HG03378 (cell line): ENCODE measurements at regions not wholly inside any gene's neighbourhood (a gene's known extent, or its start where the extent isn't known, plus 50 kb on each side); places are given as distances from the start of the nearest gene placed in this dataset.
"Not testable (repeated sequence)": the region's sequence is repeated elsewhere in the genome, so short reads cannot be mapped to it uniquely, and the experiment has no call there.

Experiments
- ATAC-seq: cut with Tn5 transposase; IDR thresholded peaks from one replicate; pipeline ENCODE4 v1.9.1; 2021; ENCODE audit warnings: mild to moderate bottlenecking, moderate library complexity; ENCODE audit not compliant: unreplicated experiment

GRCh38 chr5:156019130-156019529 is 307.8 kb upstream of the SGCD start:
- no peak for ATAC-seq

- no peak for ATAC-seq
These were observed 307.3 kb upstream of the SGCD start for GRCh38 chr5:156019571-156020180.

GRCh38 chr5:156020647-156021046 is 306.3 kb upstream of the SGCD start:
- ATAC-seq, result no peak

GRCh38 chr5:156021866-156022265 is 305.1 kb upstream of the SGCD start:
- ATAC-seq, result no peak

- no peak for ATAC-seq
These were observed 301.3 kb upstream of the SGCD start for GRCh38 chr5:156025656-156026055.

GRCh38 chr5:156031181-156031580 is 295.8 kb upstream of the SGCD start:
- no peak for ATAC-seq

- no peak for ATAC-seq
These were observed 290.3 kb upstream of the SGCD start for GRCh38 chr5:156036640-156037039.

GRCh38 chr5:156037151-156037909 is 289.6 kb upstream of the SGCD start:
- no peak for ATAC-seq

GRCh38 chr5:156042726-156043125 is 284.2 kb upstream of the SGCD start:
- ATAC-seq, result no peak

- ATAC-seq, result no peak
These were observed 283.6 kb upstream of the SGCD start for GRCh38 chr5:156043351-156043750.

- ATAC-seq, result no peak
These were observed 275.0 kb upstream of the SGCD start for GRCh38 chr5:156051972-156052371.

GRCh38 chr5:156052656-156053055 is 274.3 kb upstream of the SGCD start:
- ATAC-seq, result no peak

- no peak for ATAC-seq
These were observed 273.9 kb upstream of the SGCD start for GRCh38 chr5:156053056-156053455.

- ATAC-seq, result no peak
These were observed 250.1 kb upstream of the SGCD start for GRCh38 chr5:156076912-156077311.

GRCh38 chr5:156087577-156088110 is 239.3 kb upstream of the SGCD start:
- ATAC-seq, result no peak

GRCh38 chr5:156089955-156090940 is 236.7 kb upstream of the SGCD start:
- not testable (repeated sequence) for ATAC-seq

- no peak for ATAC-seq
These were observed 233.9 kb upstream of the SGCD start for GRCh38 chr5:156093024-156093423.

- no peak for ATAC-seq
These were observed 233.0 kb upstream of the SGCD start for GRCh38 chr5:156094001-156094400.

- ATAC-seq, result no peak
These were observed 231.2 kb upstream of the SGCD start for GRCh38 chr5:156095709-156096241.

- ATAC-seq, result no peak
These were observed 230.7 kb upstream of the SGCD start for GRCh38 chr5:156096259-156096658.
